Duodenal mucosa (tissue), 2 donors: ENCODE measurements at regions not wholly inside any gene's neighbourhood (a gene's known extent, or its start where the extent isn't known, plus 50 kb on each side); places are given as distances from the start of the nearest gene placed in this dataset.

Experiments
- H3K27ac ChIP-seq: one replicate; pipeline ENCODE4 v1.7.0; 2013; ENCODE audit warnings: low read depth, low read length
- H3K27me3 ChIP-seq, 2 donors: one replicate each; pipeline ENCODE4 v1.7.0; 2013; ENCODE audit warnings: low read length in 2 of 2, control low read depth in 1 of 2; ENCODE audit not compliant: insufficient read depth in 2 of 2, control insufficient read depth in 1 of 2
- H3K36me3 ChIP-seq, 2 donors: one replicate each; pipeline ENCODE4 v1.7.0; 2013; ENCODE audit warnings: low read length in 2 of 2, control low read depth in 1 of 2; ENCODE audit not compliant: insufficient read depth in 2 of 2, control insufficient read depth in 1 of 2
- H3K4me1 ChIP-seq, 2 donors: one replicate each; pipeline ENCODE4 v1.7.0; 2013; ENCODE audit warnings: low read length in 2 of 2, control low read depth in 1 of 2; ENCODE audit not compliant: insufficient read depth in 2 of 2, control insufficient read depth in 1 of 2
- H3K4me3 ChIP-seq, 2 donors: one replicate each; pipeline ENCODE4 v1.7.0; 2013; ENCODE audit warnings: low read length in 2 of 2, low read depth in 1 of 2
- H3K9ac ChIP-seq, 2 donors: one replicate each; pipeline ENCODE4 v1.7.0; 2013; ENCODE audit warnings: low read length in 2 of 2, low read depth in 1 of 2
- H3K9me3 ChIP-seq, 2 donors: one replicate each; pipeline ENCODE4 v1.7.0; 2013; ENCODE audit warnings: low read length in 2 of 2, control low read depth in 1 of 2; ENCODE audit not compliant: control insufficient read depth in 1 of 2

GRCh38 chr11:129620237-129621104 is 195.2 kb upstream of the TMEM45B start:
- H3K4me1 ChIP-seq = no peaks in the 10 kb centered on the region
- no peak overlapping the region for H3K4me3 ChIP-seq

DNA sequence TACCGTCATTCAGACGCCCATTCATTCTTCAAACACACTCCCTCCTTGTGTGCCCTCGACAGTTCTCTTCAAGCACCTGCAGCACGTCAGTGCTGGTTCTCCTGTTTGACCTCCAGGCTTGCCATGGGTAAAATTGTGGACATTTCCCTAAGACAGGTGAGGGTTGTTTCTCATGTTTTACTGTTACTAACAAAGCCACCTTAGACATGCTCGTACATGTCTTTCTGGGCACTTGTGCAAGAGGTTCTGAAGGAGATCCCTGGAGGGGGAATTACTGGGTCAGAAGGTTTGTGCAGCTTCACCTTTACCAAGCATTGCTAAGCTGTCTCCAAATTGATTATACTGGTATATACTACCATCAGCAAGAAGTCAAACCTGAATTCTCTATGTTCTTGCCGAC is 189.7 kb upstream of the TMEM45B start:
- no peaks in the 10 kb centered on the region for H3K36me3 ChIP-seq
- no peak overlapping the region for H3K9ac ChIP-seq
- H3K27ac ChIP-seq = no peak overlapping the region
- no peak overlapping the region for H3K4me3 ChIP-seq
- H3K4me1 ChIP-seq = no peaks in the 10 kb centered on the region
- H3K27me3 ChIP-seq = no peaks in the 10 kb centered on the region
- peaks cover 0 to 4% of the 10 kb centered on the region in 2 donors for H3K9me3 ChIP-seq

More at GRCh38 chr11:129620237-129621104, 195.2 kb upstream of the TMEM45B start:
- Histone ChIP-seq H3K9ac (no peak overlapping the region), H3K27ac (no peak overlapping the region), H3K9me3 (no peaks in the 10 kb centered on the region), H3K27me3 (no peaks in the 10 kb centered on the region), H3K36me3 (no peaks in the 10 kb centered on the region)

GRCh38 chr11:129631201-129631600 is 184.4 kb upstream of the TMEM45B start:
- Histone ChIP-seq H3K27me3 (no peaks in the 10 kb centered on the region), H3K9ac (no peak overlapping the region), H3K9me3 (peaks cover 0 to 4% of the 10 kb centered on the region in 2 donors), H3K4me1 (no peaks in the 10 kb centered on the region), H3K36me3 (no peaks in the 10 kb centered on the region), H3K4me3 (no peak overlapping the region), H3K27ac (no peak overlapping the region)

- H3K4me1 ChIP-seq = no peaks in the 10 kb centered on the region
- H3K27me3 ChIP-seq = no peaks in the 10 kb centered on the region
- H3K4me3 ChIP-seq = no peak overlapping the region
- H3K9me3 ChIP-seq = no peaks in the 10 kb centered on the region
- H3K27ac ChIP-seq = no peak overlapping the region
- H3K36me3 ChIP-seq = no peaks in the 10 kb centered on the region
- no peak overlapping the region for H3K9ac ChIP-seq
These were observed 178.7 kb upstream of the TMEM45B start for GRCh38 chr11:129636926-129637325.

GRCh38 chr11:129637473-129637872 is 178.2 kb upstream of the TMEM45B start:
- Histone ChIP-seq H3K9me3 (no peaks in the 10 kb centered on the region), H3K27me3 (no peaks in the 10 kb centered on the region), H3K4me1 (no peaks in the 10 kb centered on the region)

DNA sequence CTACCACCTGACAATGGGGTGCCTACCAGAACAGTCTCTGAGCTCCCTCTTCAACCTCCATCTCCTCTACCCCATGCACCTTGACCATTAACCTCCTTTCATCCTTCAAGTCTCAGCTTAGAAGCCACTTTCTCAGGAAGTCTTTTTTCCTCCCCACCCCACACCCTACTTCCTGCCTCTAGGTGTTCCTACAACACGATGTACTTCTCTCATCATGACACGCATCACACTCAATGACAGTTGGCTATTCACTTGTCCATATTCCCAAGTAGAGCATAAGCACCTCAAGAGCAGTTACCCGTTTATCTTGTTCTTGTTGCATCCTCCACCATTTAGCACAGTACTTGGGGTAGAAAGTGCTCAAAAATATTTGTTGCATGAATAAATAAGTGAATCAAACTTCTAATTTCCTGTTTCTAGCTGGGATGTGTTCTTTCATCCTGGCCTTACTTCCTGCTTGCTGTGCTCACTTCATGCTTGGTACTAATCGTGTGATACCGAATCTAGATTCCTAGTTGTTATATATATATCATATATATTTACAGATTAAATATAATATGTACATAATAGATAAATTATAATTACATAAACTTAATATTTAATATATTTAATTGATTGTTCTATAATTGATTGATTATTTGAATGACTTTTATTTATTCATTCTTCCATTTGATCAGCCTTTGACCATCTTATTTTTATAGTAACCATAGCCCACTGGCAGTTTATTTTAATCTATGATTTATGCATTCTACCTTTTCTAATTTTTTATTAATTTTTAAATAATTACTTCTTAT is 177.5 kb upstream of the TMEM45B start:
- no peak overlapping the region for H3K27ac ChIP-seq
- H3K9ac ChIP-seq = no peak overlapping the region
- no peaks in the 10 kb centered on the region for H3K36me3 ChIP-seq
- no peaks in the 10 kb centered on the region for H3K27me3 ChIP-seq
- H3K4me3 ChIP-seq = no peak overlapping the region
- H3K9me3 ChIP-seq = no peaks in the 10 kb centered on the region
- no peaks in the 10 kb centered on the region for H3K4me1 ChIP-seq

More at GRCh38 chr11:129637473-129637872, 178.2 kb upstream of the TMEM45B start:
- H3K27ac ChIP-seq = no peak overlapping the region
- no peak overlapping the region for H3K4me3 ChIP-seq
- H3K36me3 ChIP-seq = no peaks in the 10 kb centered on the region
- no peak overlapping the region for H3K9ac ChIP-seq

DNA sequence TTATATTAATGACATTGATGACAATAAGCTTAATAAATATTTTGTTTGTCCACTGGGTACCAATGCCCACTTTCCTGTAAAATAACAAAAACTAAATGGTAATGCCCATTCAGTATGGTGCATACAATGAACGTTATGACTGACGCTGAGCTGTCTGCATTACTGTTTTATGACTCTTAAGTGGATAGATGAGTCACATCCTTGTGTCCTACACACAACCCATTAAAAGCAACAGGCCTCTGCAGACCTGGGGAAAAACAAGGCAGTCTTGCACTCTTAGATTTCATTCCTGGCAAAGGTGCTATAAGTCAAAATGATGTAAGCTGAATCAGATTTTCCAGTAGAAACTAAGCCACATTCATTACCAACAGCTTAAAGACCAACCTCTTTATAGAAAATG is 176.3 kb upstream of the TMEM45B start:
- Histone ChIP-seq H3K27ac (no peak overlapping the region), H3K9me3 (no peaks in the 10 kb centered on the region), H3K36me3 (no peaks in the 10 kb centered on the region), H3K27me3 (no peaks in the 10 kb centered on the region), H3K4me1 (no peaks in the 10 kb centered on the region), H3K9ac (no peak overlapping the region), H3K4me3 (no peak overlapping the region)

GRCh38 chr11:129640671-129641070 is 175.0 kb upstream of the TMEM45B start:
- H3K27ac ChIP-seq = no peak overlapping the region
- H3K36me3 ChIP-seq = no peaks in the 10 kb centered on the region
- H3K27me3 ChIP-seq = no peaks in the 10 kb centered on the region
- no peak overlapping the region for H3K4me3 ChIP-seq
- H3K9me3 ChIP-seq = no peaks in the 10 kb centered on the region
- no peaks in the 10 kb centered on the region for H3K4me1 ChIP-seq
- H3K9ac ChIP-seq = no peak overlapping the region

DNA sequence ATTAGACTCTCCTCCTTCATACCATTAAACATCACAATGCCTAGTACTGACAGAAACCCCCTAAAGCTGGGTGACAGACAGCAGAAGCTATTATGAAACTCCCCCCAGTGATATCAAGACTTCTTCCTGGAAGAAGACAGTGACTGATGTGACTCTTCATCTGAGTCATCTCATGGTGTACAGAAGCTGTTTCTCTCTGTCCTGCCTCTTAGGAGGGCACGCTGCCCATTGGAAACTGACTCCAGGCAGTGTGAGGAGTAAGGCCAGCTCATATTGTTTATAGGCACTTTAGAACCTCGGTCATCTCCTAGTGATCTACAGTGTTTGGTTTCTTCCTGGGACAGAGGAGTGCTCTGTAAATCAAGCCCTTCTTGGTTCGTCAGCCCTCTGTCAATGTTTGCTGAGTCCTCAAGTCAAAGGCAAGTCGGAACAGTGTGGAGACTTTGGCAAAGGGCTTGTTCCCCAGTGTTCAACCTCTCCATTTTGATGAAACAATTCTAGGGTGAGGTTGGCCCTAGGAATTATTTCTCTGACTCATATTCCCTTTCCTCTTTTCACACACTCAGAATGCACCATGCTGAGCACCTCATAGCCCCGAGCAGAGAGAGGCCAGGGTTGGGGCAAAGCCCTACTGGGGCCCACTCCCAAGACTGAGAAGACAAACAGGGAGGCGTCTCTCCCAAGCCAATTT is 172.5 kb upstream of the TMEM45B start:
- H3K9ac ChIP-seq = no peak overlapping the region

DNA sequence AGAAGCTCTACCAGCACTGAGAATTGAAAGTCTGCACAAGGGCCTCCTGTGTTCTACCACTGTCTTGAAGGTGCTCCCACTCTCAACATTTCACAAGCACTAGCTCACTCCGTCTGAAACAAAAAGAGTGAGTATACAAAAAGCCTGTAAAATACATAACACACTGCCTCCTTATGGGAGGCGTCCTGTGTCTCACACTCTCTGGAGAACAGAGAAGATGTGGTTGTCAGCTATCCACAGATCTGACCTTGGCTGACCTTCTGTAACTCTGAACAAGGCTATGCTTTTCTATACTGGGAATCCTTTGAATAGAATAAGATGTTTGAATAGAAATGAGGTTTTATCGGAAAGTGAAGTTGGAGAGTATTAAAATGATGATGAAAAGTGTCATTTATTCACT is 171.3 kb upstream of the TMEM45B start:
- Histone ChIP-seq H3K9ac (no peak overlapping the region), H3K27me3 (no peaks in the 10 kb centered on the region), H3K4me1 (no peaks in the 10 kb centered on the region), H3K27ac (no peak overlapping the region), H3K4me3 (no peak overlapping the region), H3K9me3 (no peaks in the 10 kb centered on the region), H3K36me3 (no peaks in the 10 kb centered on the region)

More for the DNA sequence above, 172.5 kb upstream of the TMEM45B start:
- Histone ChIP-seq H3K36me3 (no peaks in the 10 kb centered on the region), H3K27me3 (no peaks in the 10 kb centered on the region), H3K4me1 (no peaks in the 10 kb centered on the region), H3K27ac (no peak overlapping the region), H3K9me3 (no peaks in the 10 kb centered on the region), H3K4me3 (no peak overlapping the region)
